ENCODE measurements at regions not wholly inside any gene's neighbourhood (a gene's known extent, or its start where the extent isn't known, plus 50 kb on each side); places are given as distances from the start of the nearest gene placed in this dataset.

GRCh38 chr11:92475819-92476218 lies 251.2 kb downstream of the FAT3 start:
- in situ Hi-C loops (cut with HindIII; ENCODE audit: low sequenced_read_pairs), result no loop called here
- no peak for DNase-seq (ENCODE audit: low read depth)
- no peak overlapping the region for H3K4me3 ChIP-seq (ENCODE audit: low read depth, low read length)
- TF ChIP-seq, protein P1, sequence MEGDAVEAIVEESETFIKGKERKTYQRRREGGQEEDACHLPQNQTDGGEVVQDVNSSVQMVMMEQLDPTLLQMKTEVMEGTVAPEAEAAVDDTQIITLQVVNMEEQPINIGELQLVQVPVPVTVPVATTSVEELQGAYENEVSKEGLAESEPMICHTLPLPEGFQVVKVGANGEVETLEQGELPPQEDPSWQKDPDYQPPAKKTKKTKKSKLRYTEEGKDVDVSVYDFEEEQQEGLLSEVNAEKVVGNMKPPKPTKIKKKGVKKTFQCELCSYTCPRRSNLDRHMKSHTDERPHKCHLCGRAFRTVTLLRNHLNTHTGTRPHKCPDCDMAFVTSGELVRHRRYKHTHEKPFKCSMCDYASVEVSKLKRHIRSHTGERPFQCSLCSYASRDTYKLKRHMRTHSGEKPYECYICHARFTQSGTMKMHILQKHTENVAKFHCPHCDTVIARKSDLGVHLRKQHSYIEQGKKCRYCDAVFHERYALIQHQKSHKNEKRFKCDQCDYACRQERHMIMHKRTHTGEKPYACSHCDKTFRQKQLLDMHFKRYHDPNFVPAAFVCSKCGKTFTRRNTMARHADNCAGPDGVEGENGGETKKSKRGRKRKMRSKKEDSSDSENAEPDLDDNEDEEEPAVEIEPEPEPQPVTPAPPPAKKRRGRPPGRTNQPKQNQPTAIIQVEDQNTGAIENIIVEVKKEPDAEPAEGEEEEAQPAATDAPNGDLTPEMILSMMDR (IDR thresholded peaks at IDR 0.05; ENCODE audit: low read depth, low read length, missing control alignments), result no peak

DNA sequence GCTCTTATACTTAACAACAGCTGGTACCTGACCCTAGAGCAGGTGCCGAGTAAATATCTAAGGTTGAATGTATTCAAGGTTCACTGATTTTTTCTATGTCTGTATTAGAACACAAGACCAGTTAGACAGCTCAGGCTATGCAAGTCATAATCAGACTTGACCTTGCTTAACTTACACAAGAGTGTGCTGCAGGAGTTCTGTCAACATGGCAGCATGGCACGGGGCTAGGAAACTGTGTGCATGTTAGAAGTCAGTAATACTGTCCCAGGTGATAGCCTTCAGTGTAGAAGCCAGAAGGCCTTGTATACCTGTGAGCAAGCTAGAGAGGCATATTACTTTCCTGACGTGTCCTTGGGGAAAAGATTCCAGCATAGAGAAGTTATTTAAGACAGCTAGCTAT lies 253.1 kb downstream of the FAT3 start:
- no peak for DNase-seq (ENCODE audit: low read depth)
- no peak overlapping the region for H3K4me3 ChIP-seq (ENCODE audit: low read depth, low read length)
- in situ Hi-C loops (cut with HindIII; ENCODE audit: low sequenced_read_pairs), result no loop called here
- TF ChIP-seq, protein P1 (IDR thresholded peaks at IDR 0.05; ENCODE audit: low read depth, low read length, missing control alignments), result no peak

GRCh38 chr11:92480499-92480898 lies 255.9 kb downstream of the FAT3 start:
- no peak overlapping the region for H3K4me3 ChIP-seq (ENCODE audit: low read depth, low read length)
- in situ Hi-C loops (cut with HindIII; ENCODE audit: low sequenced_read_pairs), result no loop called here
- TF ChIP-seq, protein P1 (IDR thresholded peaks at IDR 0.05; ENCODE audit: low read depth, low read length, missing control alignments), result no peak
- no peak for DNase-seq (ENCODE audit: low read depth)

DNA sequence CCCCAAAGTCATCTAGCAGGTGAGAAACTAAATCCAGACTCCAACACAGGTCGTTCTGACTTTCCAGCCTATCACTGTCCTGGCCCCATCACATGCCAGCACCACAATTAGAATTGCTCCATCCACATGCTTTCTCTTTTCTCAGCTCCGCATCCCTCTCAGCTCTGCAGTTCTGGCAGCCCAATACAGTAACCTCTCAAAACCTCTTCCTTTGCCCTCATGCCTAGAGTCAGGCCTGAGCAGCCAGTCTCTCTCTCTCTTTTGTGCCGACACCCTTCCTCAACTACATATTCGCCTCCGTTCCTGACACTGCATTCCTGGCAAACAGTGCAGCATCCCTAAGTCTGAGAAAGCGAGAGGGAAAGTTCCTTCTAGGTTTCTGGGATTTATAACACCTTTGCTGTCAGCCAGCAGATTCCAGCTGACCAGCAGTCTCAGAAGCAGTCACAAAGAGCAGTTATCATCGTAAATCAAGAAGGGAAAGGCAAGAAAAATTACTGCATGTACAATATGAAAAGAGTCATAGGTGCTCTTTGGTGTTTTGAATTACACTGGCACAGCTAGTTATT lies 258.0 kb downstream of the FAT3 start:
- in situ Hi-C loops (cut with HindIII; ENCODE audit: low sequenced_read_pairs), result no loop called here
- TF ChIP-seq, protein P1 (IDR thresholded peaks at IDR 0.05; ENCODE audit: low read depth, low read length, missing control alignments), result no peak
- no peak for DNase-seq (ENCODE audit: low read depth)

GRCh38 chr11:92484570-92484969 lies 260.0 kb downstream of the FAT3 start:
- no peak overlapping the region for H3K4me3 ChIP-seq (ENCODE audit: low read depth, low read length)
- in situ Hi-C loops (cut with HindIII; ENCODE audit: low sequenced_read_pairs), result no loop called here
- TF ChIP-seq, protein P1 (IDR thresholded peaks at IDR 0.05; ENCODE audit: low read depth, low read length, missing control alignments), result no peak
- DNase-seq (ENCODE audit: low read depth), result no peak

More for the DNA sequence above, 258.0 kb downstream of the FAT3 start:
- H3K4me3 ChIP-seq (ENCODE audit: low read depth, low read length), result no peak overlapping the region

DNA sequence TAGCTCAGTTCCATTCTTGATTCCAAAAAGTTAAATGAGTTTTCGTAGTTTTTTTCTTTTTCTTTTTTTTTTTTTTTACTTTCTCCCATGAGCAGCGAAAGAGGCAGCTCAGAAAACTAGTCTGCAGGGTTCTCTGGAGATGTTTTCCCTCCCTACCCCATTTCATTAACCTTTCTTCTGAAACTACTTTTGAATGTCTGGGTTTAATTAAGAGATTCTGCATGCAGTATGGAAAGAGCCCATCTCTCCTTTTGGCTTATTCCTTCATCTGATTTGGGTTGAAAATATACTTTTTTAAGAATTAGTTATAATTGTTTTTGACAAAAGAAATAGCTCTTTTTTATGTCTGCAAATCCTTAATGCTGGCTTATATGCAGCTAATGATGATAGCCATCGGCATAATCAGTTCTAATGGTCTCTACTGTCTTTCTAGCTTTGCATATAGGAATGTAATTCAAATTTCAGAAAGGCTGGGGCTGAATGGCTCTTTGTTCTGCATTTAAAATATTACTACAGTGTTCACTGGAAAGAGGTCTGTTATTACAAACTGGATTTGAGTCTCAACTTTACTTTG lies 265.3 kb downstream of the FAT3 start:
- no peak for DNase-seq (ENCODE audit: low read depth)
- TF ChIP-seq, protein P1 (IDR thresholded peaks at IDR 0.05; ENCODE audit: low read depth, low read length, missing control alignments), result no peak
- H3K4me3 ChIP-seq (ENCODE audit: low read depth, low read length), result no peak overlapping the region
- in situ Hi-C loops (cut with HindIII; ENCODE audit: low sequenced_read_pairs), result no loop called here
